Activated naive CD4-positive, alpha-beta T cell treated with anti-CD3 and anti-CD28 coated beads for 36 hours (primary cell): ENCODE measurements at regions not wholly inside any gene's neighbourhood (a gene's known extent, or its start where the extent isn't known, plus 50 kb on each side); places are given as distances from the start of the nearest gene placed in this dataset.

Source experiments
- CTCF ChIA-PET: fragments of 350-600 bp; sonication (Branson Sonifier 250); formaldehyde crosslinking; loops from one replicate; lab custom pipeline; 2021; ENCODE audit warnings: antibody characterized with exemption; lab: Charles Lee
- DNase-seq: peaks from one replicate; pipeline ENCODE4 v3.0.0-alpha.2; 2020
- H3K27ac Mint-ChIP-seq: one replicate; pipeline ENCODE4 v1.8.0; 2021; ENCODE audit warnings: mild to moderate bottlenecking, mixed read lengths
- H3K27me3 Mint-ChIP-seq: one replicate; pipeline ENCODE4 v1.8.0; 2021; ENCODE audit warnings: low read depth, mixed read lengths
- H3K36me3 Mint-ChIP-seq: one replicate; pipeline ENCODE4 v1.8.0; 2021; ENCODE audit warnings: low read depth, mixed read lengths
- H3K4me1 Mint-ChIP-seq: one replicate; pipeline ENCODE4 v1.8.0; 2021; ENCODE audit warnings: low read depth, mixed read lengths
- H3K4me3 Mint-ChIP-seq: one replicate; pipeline ENCODE4 v1.8.0; 2021; ENCODE audit warnings: mild to moderate bottlenecking, moderate library complexity, mixed read lengths
- H3K9me3 Mint-ChIP-seq: one replicate; pipeline ENCODE4 v1.8.0; 2021; ENCODE audit warnings: mixed read lengths
- intact Hi-C: fragments of 100-400 bp; cut with micrococcal nuclease; formaldehyde crosslinking; loops from one replicate; pipeline ENCODE4 v1.15.1; 2023

GRCh38 chr20:58568483-58569240 is 53.5 kb upstream of the APCDD1L start:
- intact Hi-C loops: no loop called here

GRCh38 chr20:58568126-58568482 is 52.9 kb upstream of the APCDD1L start:
- H3K4me1 Mint-ChIP-seq: peaks cover 2% of the 10 kb centered on the region
- peaks cover 3% of the 10 kb centered on the region for H3K9me3 Mint-ChIP-seq
- H3K27ac Mint-ChIP-seq: no peak overlapping the region
- H3K27me3 Mint-ChIP-seq: peaks cover 4% of the 10 kb centered on the region
- no peaks in the 10 kb centered on the region for H3K36me3 Mint-ChIP-seq
- H3K4me3 Mint-ChIP-seq: no peak overlapping the region
- intact Hi-C loops: no loop called here
- no peak for DNase-seq
- CTCF ChIA-PET: no interaction called here

More at GRCh38 chr20:58568483-58569240, 53.5 kb upstream of the APCDD1L start:
- Mint-ChIP-seq H3K4me1 (peaks cover 2% of the 10 kb centered on the region), H3K27me3 (peaks cover 4% of the 10 kb centered on the region), H3K36me3 (no peaks in the 10 kb centered on the region), H3K27ac (no peak overlapping the region), H3K4me3 (no peak overlapping the region), H3K9me3 (peaks cover 3% of the 10 kb centered on the region)
- no peak for DNase-seq
- CTCF ChIA-PET: no interaction called here

DNA sequence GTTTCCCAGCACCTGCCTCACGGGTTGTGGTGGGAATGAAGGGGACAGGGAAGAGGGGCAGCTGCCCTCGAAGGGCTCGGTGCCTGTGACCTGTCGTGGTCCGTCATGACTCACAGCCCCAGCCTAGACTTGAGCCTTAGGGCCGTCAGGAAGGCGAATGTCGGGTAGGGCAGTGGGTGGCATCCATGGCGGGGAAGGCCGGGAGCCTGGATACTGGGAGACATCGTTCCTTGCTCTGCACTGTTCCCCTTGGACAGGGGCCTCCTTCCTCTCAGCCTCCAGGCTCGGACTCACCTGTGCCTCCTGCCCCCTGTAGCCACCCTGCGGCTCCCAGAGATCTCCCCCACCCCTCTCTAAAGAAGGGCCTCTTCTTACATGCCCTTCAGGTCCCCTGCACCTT is 52.2 kb upstream of the APCDD1L start:
- no peaks in the 10 kb centered on the region for H3K36me3 Mint-ChIP-seq
- no peak overlapping the region for H3K27ac Mint-ChIP-seq
- H3K4me1 Mint-ChIP-seq: peaks cover 2% of the 10 kb centered on the region
- peaks cover 3% of the 10 kb centered on the region for H3K9me3 Mint-ChIP-seq
- intact Hi-C loops: no loop called here
- peaks cover 4% of the 10 kb centered on the region for H3K27me3 Mint-ChIP-seq
- no peak for DNase-seq
- CTCF ChIA-PET: no interaction called here
- H3K4me3 Mint-ChIP-seq: no peak overlapping the region

DNA sequence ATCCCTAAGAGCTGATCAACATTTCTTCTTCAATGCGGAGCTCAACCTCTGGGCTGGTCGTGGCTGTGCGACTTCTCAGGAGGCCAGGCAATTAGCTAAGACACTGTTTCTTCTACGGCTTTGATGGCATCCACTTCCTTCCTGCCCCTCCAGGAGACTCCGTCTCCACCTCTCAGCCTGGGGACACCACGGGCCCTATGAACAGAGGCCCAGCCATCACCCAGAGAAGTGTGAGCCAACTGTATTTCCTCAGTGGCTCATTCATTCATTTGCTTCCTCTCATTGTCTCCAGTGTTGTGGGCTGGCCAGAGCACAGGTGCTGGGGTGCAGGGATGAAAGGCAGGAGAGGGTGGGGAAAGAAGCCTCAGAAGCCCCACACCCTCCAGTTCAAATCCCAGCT is 51.8 kb upstream of the APCDD1L start:
- H3K4me3 Mint-ChIP-seq: no peak overlapping the region
- H3K36me3 Mint-ChIP-seq: no peaks in the 10 kb centered on the region
- H3K27me3 Mint-ChIP-seq: peaks cover 4% of the 10 kb centered on the region
- CTCF ChIA-PET: no interaction called here
- intact Hi-C loops: no loop called here
- H3K9me3 Mint-ChIP-seq: peaks cover 3% of the 10 kb centered on the region
- peaks cover 2% of the 10 kb centered on the region for H3K4me1 Mint-ChIP-seq
- no peak for DNase-seq
- H3K27ac Mint-ChIP-seq: no peak overlapping the region

DNA sequence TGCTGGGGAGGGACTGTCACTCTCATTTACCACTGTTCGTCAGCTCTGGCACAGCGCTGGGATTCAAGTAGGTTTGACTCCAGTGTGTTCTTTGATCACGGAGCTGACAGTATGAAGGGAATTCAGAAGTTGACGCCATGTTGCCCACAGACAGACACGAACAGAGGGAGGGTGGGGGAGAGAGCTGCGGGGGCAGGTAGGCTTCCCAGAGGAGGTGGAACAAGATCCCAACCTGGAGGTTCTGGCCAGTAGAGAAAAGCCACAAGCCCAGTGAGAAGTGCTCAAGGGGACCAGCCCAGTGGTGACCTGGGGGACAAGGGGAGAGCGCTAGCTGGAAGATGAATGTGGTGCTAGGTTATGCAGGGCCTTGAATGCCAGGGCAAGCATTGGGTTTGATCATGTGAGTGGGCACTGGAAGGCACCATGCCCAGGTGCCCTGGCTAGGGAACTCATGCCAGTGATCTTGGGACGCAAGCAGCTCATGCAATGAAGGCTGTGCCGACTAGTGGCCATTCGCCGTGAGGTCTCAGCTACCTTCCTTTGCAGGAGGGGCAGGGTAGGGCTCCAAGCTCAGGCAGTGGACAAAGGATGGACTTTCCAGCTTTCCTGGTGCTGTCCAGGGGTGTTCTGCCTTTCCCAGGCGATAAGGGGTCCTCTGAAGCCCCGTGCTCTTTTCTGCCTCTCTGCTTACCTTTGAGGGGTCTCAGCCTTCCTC is 50.4 kb upstream of the APCDD1L start:
- Mint-ChIP-seq H3K27me3 (peaks cover 4% of the 10 kb centered on the region), H3K27ac (no peak overlapping the region), H3K4me1 (peaks cover 2% of the 10 kb centered on the region), H3K36me3 (no peaks in the 10 kb centered on the region), H3K9me3 (peaks cover 3% of the 10 kb centered on the region), H3K4me3 (no peak overlapping the region)
- CTCF ChIA-PET: no interaction called here
- intact Hi-C loops: no loop called here
- no peak for DNase-seq
